ENCODE measurements at regions not wholly inside any gene's neighbourhood (a gene's known extent, or its start where the extent isn't known, plus 50 kb on each side); places are given as distances from the start of the nearest gene placed in this dataset.

- H3K4me1 ChIP-seq (ENCODE audit: control insufficient read depth, insufficient read depth, low read length) = no peaks in the 10 kb centered on the region
- H3K36me3 Mint-ChIP-seq = peaks cover under 1% of the 10 kb centered on the region
- H3K4me1 Mint-ChIP-seq = no peaks in the 10 kb centered on the region
- no peak overlapping the region for H3K27ac ChIP-seq (ENCODE audit: low read length)
- no peaks in the 10 kb centered on the region for H3K36me3 ChIP-seq (ENCODE audit: control insufficient read depth, insufficient read depth, low read length)
- no peak overlapping the region for H3K4me3 ChIP-seq (ENCODE audit: low read length)
- TF ChIP-seq, protein P1, sequence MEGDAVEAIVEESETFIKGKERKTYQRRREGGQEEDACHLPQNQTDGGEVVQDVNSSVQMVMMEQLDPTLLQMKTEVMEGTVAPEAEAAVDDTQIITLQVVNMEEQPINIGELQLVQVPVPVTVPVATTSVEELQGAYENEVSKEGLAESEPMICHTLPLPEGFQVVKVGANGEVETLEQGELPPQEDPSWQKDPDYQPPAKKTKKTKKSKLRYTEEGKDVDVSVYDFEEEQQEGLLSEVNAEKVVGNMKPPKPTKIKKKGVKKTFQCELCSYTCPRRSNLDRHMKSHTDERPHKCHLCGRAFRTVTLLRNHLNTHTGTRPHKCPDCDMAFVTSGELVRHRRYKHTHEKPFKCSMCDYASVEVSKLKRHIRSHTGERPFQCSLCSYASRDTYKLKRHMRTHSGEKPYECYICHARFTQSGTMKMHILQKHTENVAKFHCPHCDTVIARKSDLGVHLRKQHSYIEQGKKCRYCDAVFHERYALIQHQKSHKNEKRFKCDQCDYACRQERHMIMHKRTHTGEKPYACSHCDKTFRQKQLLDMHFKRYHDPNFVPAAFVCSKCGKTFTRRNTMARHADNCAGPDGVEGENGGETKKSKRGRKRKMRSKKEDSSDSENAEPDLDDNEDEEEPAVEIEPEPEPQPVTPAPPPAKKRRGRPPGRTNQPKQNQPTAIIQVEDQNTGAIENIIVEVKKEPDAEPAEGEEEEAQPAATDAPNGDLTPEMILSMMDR (IDR thresholded peaks at IDR 0.05) = no peak
- H3K27me3 ChIP-seq (ENCODE audit: control insufficient read depth, insufficient read depth, low read length) = no peaks in the 10 kb centered on the region
- intact Hi-C loops (cut with micrococcal nuclease) = no loop called here
- no peak overlapping the region for H3K4me3 Mint-ChIP-seq
- DNase-seq (no peak), ATAC-seq (no peak)
- H3K9me3 Mint-ChIP-seq = peaks cover 20 to 22% of the 10 kb centered on the region in 2 donors
- WGBS (ENCODE audit: insufficient coverage) = 40% methylated on average over 1 of the region's 1 CpG
- H3K27ac Mint-ChIP-seq = no peak overlapping the region
- peaks cover 18% of the 10 kb centered on the region for H3K9me3 ChIP-seq (ENCODE audit: control insufficient read depth, insufficient read depth, low read length)
- no peaks in the 10 kb centered on the region for H3K27me3 Mint-ChIP-seq (ENCODE audit: low read depth in 2 of 2)
Observed at GRCh38 chr5:105762728-105763127, 1908.0 kb downstream of the EFNA5 start.

DNA sequence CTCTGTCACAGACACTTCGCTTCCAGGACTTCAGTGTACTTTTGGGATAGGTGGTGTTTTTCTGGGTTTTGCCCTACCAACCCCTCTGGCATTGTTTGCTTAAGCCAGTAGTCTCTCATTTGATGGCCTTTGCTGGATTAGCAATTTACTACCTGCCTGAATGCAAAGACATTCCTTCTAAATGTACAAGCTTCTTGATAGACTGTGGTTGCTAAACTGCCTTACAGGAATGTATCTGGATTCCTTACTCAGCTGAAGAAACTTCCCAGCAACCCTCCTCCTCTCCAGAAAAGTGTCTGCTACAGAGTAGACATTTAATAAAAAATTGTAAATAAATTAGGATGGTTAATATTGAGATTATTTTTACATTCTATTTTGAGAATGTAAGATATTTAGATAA lies 1916.7 kb downstream of the EFNA5 start:
- ATAC-seq = no peak
- WGBS (ENCODE audit: insufficient coverage) = no CpG with 5 or more reads among the region's 1 CpG
- no peaks in the 10 kb centered on the region for H3K27me3 ChIP-seq (ENCODE audit: control insufficient read depth, insufficient read depth, low read length)
- no peak overlapping the region for H3K27ac Mint-ChIP-seq
- no peaks in the 10 kb centered on the region for H3K4me1 Mint-ChIP-seq
- no peak overlapping the region for H3K4me3 ChIP-seq (ENCODE audit: low read length)
- peaks cover 6 to 15% of the 10 kb centered on the region in 2 donors for H3K9me3 Mint-ChIP-seq
- H3K4me1 ChIP-seq (ENCODE audit: control insufficient read depth, insufficient read depth, low read length) = no peaks in the 10 kb centered on the region
- H3K27me3 Mint-ChIP-seq (ENCODE audit: low read depth in 2 of 2) = no peaks in the 10 kb centered on the region
- H3K9me3 ChIP-seq (ENCODE audit: control insufficient read depth, insufficient read depth, low read length) = no peaks in the 10 kb centered on the region
- no peaks in the 10 kb centered on the region for H3K36me3 ChIP-seq (ENCODE audit: control insufficient read depth, insufficient read depth, low read length)
- no peak overlapping the region for H3K4me3 Mint-ChIP-seq
- intact Hi-C loops (cut with micrococcal nuclease) = no loop called here
- no peak for DNase-seq
- TF ChIP-seq, protein P1 (IDR thresholded peaks at IDR 0.05) = no peak
- no peak overlapping the region for H3K27ac ChIP-seq (ENCODE audit: low read length)
- no peaks in the 10 kb centered on the region for H3K36me3 Mint-ChIP-seq

DNA sequence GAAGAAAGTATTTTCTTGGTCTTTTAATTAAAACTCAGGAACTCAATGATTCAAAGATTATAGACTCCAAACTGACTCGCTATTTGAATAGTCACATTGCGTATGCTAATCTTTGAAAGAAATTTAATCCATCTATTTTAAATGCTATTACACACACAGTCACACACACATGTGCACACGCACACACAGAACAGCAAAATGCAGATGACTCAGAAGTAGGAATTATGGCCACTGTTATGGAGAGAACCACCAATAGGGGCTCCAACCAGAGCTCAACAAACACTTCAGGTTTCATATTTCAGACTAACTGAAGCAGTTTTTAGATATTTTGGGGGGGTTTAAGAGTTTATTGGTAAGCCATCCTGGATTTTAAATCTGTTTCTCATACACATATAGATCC lies 1917.9 kb downstream of the EFNA5 start:
- no peaks in the 10 kb centered on the region for H3K36me3 Mint-ChIP-seq
- H3K9me3 ChIP-seq (ENCODE audit: control insufficient read depth, insufficient read depth, low read length) = no peaks in the 10 kb centered on the region
- H3K4me1 Mint-ChIP-seq = no peaks in the 10 kb centered on the region
- TF ChIP-seq, protein P1 (IDR thresholded peaks at IDR 0.05) = no peak
- DNase-seq (no peak), ATAC-seq (no peak)
- no peaks in the 10 kb centered on the region for H3K27me3 Mint-ChIP-seq (ENCODE audit: low read depth in 2 of 2)
- H3K27ac ChIP-seq (ENCODE audit: low read length) = no peak overlapping the region
- no peaks in the 10 kb centered on the region for H3K4me1 ChIP-seq (ENCODE audit: control insufficient read depth, insufficient read depth, low read length)
- intact Hi-C loops (cut with micrococcal nuclease) = no loop called here
- no peak overlapping the region for H3K4me3 ChIP-seq (ENCODE audit: low read length)
- no peak overlapping the region for H3K4me3 Mint-ChIP-seq
- H3K27ac Mint-ChIP-seq = no peak overlapping the region
- H3K9me3 Mint-ChIP-seq = peaks cover 7 to 15% of the 10 kb centered on the region in 2 donors
- no peaks in the 10 kb centered on the region for H3K36me3 ChIP-seq (ENCODE audit: control insufficient read depth, insufficient read depth, low read length)
- WGBS (ENCODE audit: insufficient coverage) = 75% methylated on average over 1 of the region's 3 CpGs
- H3K27me3 ChIP-seq (ENCODE audit: control insufficient read depth, insufficient read depth, low read length) = no peaks in the 10 kb centered on the region

- intact Hi-C loops (cut with micrococcal nuclease) = no loop called here
- H3K27ac Mint-ChIP-seq = no peak overlapping the region
- H3K4me1 ChIP-seq (ENCODE audit: control insufficient read depth, insufficient read depth, low read length) = no peaks in the 10 kb centered on the region
- H3K9me3 Mint-ChIP-seq = peaks cover 11 to 18% of the 10 kb centered on the region in 2 donors
- no peak for ATAC-seq
- H3K4me3 ChIP-seq (ENCODE audit: low read length) = no peak overlapping the region
- TF ChIP-seq, protein P1 (IDR thresholded peaks at IDR 0.05) = no peak
- no peaks in the 10 kb centered on the region for H3K27me3 ChIP-seq (ENCODE audit: control insufficient read depth, insufficient read depth, low read length)
- H3K27ac ChIP-seq (ENCODE audit: low read length) = no peak overlapping the region
- H3K27me3 Mint-ChIP-seq (ENCODE audit: low read depth in 2 of 2) = no peaks in the 10 kb centered on the region
- no peak for DNase-seq
- no peak overlapping the region for H3K4me3 Mint-ChIP-seq
- H3K36me3 ChIP-seq (ENCODE audit: control insufficient read depth, insufficient read depth, low read length) = no peaks in the 10 kb centered on the region
- no peaks in the 10 kb centered on the region for H3K9me3 ChIP-seq (ENCODE audit: control insufficient read depth, insufficient read depth, low read length)
- H3K4me1 Mint-ChIP-seq = no peaks in the 10 kb centered on the region
- no peaks in the 10 kb centered on the region for H3K36me3 Mint-ChIP-seq
Observed at GRCh38 chr5:105751908-105752307, 1918.8 kb downstream of the EFNA5 start.

Data from natural killer cell (primary cell).